ENCODE measurements at regions not wholly inside any gene's neighbourhood (a gene's known extent, or its start where the extent isn't known, plus 50 kb on each side); places are given as distances from the start of the nearest gene placed in this dataset.

DNA sequence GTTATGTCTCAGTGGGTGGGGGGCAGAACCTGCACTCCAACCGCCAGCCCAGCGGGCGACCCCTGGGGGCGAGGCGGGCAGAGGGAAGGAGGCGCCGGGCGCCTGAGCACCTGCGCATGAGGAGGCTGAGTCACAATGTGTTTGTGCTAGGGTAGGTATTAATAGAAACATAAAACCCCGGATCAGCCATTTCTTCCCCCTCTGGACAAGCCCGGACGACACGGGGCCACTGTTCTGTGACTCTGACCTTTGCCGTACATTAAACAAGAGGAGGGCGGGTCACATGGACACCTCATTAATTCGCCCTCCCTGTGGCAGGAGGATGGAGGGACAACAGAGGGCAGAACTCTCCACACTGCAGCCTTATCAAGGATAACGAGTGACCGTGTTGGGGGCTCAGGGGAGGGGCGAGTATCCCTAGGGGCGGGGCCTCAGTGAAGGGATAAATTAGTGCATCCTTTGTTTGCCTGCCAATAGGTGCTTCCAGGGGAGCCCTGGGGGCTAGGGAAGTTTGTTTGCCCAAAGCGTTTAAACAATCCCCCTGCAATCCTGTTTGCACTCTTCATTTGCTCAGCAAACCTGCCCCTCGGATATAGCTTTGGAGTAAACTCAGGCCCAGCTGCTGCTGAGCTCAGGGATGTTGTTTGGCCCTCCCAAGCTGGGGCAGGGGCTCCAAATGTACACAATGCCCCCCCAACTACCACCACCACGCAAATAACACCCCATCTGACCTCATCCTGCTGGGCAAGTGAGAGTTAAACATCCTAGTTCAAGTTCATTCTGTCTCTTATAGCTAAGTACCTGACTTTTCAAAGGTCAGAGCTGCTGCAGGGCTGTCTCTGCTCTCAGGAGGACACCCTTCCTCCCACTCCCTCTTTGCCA lies 171.2 kb upstream of the GLI2 start:
- H3K36me3 ChIP-seq: no peaks in the 10 kb centered on the region
- H3K27ac ChIP-seq: no peak overlapping the region
- no peaks in the 10 kb centered on the region for H3K9me3 ChIP-seq
- intact Hi-C loops (cut with DNase I): no loop called here
- 75 to 85% (median 78%) methylated on average over 23 of the region's 23 CpGs for WGBS, 3 donors
- H3K4me1 ChIP-seq (ENCODE audit: insufficient read depth): peaks cover 13% of the 10 kb centered on the region
- H3K4me3 ChIP-seq: no peak overlapping the region
- TF ChIP-seq POLR2A (IDR thresholded peaks at IDR 0.05): no peak
- TF ChIP-seq, protein P1, sequence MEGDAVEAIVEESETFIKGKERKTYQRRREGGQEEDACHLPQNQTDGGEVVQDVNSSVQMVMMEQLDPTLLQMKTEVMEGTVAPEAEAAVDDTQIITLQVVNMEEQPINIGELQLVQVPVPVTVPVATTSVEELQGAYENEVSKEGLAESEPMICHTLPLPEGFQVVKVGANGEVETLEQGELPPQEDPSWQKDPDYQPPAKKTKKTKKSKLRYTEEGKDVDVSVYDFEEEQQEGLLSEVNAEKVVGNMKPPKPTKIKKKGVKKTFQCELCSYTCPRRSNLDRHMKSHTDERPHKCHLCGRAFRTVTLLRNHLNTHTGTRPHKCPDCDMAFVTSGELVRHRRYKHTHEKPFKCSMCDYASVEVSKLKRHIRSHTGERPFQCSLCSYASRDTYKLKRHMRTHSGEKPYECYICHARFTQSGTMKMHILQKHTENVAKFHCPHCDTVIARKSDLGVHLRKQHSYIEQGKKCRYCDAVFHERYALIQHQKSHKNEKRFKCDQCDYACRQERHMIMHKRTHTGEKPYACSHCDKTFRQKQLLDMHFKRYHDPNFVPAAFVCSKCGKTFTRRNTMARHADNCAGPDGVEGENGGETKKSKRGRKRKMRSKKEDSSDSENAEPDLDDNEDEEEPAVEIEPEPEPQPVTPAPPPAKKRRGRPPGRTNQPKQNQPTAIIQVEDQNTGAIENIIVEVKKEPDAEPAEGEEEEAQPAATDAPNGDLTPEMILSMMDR (IDR thresholded peaks at IDR 0.05): no peak
- no peak for TF ChIP-seq EP300 (IDR thresholded peaks at IDR 0.05)
- DNase-seq: no peak
- no peaks in the 10 kb centered on the region for H3K27me3 ChIP-seq

DNA sequence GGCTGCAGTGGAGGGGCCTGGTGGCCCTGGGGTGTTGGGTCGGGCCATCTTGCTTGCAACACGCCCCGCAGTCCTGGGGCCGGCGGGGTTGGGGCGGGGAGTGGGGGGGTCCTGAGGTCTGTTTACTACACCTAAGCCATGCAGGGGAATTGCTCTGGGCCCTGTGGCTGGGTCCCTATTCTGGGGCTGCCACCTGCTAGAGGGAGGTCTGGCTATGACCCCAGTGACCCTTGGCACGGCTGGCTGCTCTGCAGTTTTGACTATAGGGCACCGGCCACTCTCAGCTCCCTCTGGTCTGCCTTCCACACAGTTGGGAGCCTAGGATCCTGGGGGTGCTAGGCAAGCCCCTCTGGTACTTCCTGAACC lies 170.6 kb upstream of the GLI2 start:
- intact Hi-C loops (cut with DNase I): no loop called here
- Histone ChIP-seq H3K4me3 (no peak overlapping the region), H3K27me3 (no peaks in the 10 kb centered on the region), H3K36me3 (no peaks in the 10 kb centered on the region), H3K4me1 (ENCODE audit: insufficient read depth) (peaks cover 13% of the 10 kb centered on the region), H3K27ac (no peak overlapping the region), H3K9me3 (no peaks in the 10 kb centered on the region)
- no peak for DNase-seq
- no peak for TF ChIP-seq POLR2A (IDR thresholded peaks at IDR 0.05)
- TF ChIP-seq EP300 (IDR thresholded peaks at IDR 0.05): no peak
- TF ChIP-seq, protein P1 (IDR thresholded peaks at IDR 0.05): no peak
- WGBS, 3 donors: 77 to 83% (median 79%) methylated on average over 6 to 8 of the region's 8 CpGs

DNA sequence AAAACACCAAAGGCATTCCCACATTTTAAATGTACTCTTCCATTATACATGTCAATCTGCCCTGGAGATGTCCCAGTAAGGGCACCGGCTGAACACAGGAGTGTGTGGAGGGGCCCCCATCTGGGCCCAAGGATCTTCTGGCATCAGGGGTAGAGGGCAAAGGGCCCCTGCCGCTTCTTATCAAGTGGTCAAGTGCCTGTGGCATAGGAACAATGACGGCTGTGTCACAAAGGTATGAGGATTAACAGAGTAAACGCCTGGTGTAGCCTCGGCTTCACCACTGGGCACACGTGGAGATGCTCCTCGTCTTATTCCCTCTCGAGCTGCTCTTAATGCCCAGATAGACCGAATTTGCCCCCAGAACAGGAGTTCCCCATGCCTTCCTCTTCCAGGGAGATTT lies 169.7 kb upstream of the GLI2 start:
- no peak overlapping the region for H3K4me3 ChIP-seq
- DNase-seq: no peak
- no peaks in the 10 kb centered on the region for H3K27me3 ChIP-seq
- 90 to 94% (median 93%) methylated on average over 9 of the region's 9 CpGs for WGBS, 3 donors
- TF ChIP-seq, protein P1 (IDR thresholded peaks at IDR 0.05): no peak
- no peak for TF ChIP-seq POLR2A (IDR thresholded peaks at IDR 0.05)
- TF ChIP-seq EP300 (IDR thresholded peaks at IDR 0.05): no peak
- no peaks in the 10 kb centered on the region for H3K9me3 ChIP-seq
- no peaks in the 10 kb centered on the region for H3K36me3 ChIP-seq
- intact Hi-C loops (cut with DNase I): no loop called here
- no peak overlapping the region for H3K27ac ChIP-seq
- peaks cover 13% of the 10 kb centered on the region for H3K4me1 ChIP-seq (ENCODE audit: insufficient read depth)

DNA sequence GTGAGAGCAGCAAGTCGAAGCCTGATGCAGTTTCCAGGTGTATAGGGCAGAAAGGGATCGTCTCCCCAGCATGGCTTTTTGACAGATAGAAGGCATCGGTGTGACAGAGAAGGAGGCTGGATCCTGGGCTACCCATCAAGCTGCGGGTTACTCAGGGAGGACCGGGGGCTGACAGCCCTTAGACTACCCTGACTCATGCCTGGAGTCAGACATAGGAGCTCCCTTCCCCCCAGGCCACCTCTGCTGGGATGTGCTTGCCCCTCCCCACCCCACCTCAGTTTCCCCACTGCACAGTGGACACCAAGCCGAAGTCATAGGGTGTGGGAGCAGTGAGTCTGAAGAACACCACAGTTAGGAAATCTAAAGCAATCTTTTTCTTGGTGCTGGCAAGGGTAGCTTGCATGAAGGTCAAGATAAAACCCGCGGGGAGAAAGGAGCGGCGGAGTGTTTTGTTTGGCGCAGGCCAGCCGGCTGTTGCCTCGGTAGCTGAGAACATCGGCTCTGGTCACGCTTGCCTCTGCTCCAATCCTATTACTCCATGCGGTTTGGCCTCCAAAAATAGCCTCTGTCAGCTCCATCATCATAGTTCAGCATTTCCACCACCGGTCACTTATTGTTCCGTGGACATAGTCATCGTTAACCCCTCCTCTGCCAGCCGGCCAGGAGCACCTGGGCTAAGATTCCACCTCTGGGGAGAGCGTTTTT lies 169.2 kb upstream of the GLI2 start:
- peaks cover 13% of the 10 kb centered on the region for H3K4me1 ChIP-seq (ENCODE audit: insufficient read depth)
- TF ChIP-seq POLR2A (IDR thresholded peaks at IDR 0.05) (no peak), EP300 (IDR thresholded peaks at IDR 0.05) (no peak)
- TF ChIP-seq, protein P1 (IDR thresholded peaks at IDR 0.05): no peak
- H3K36me3 ChIP-seq: no peaks in the 10 kb centered on the region
- H3K4me3 ChIP-seq: no peak overlapping the region
- DNase-seq: peak; percentile 46 to 75 (median 58)
- intact Hi-C loops (cut with DNase I): no loop called here
- H3K27me3 ChIP-seq: no peaks in the 10 kb centered on the region
- WGBS, 3 donors: 15 to 19% (median 16%) methylated on average over 21 of the region's 21 CpGs
- H3K27ac ChIP-seq: no peak overlapping the region
- no peaks in the 10 kb centered on the region for H3K9me3 ChIP-seq
